Endothelial cell of umbilical vein (primary cell): ENCODE measurements at regions not wholly inside any gene's neighbourhood (a gene's known extent, or its start where the extent isn't known, plus 50 kb on each side); places are given as distances from the start of the nearest gene placed in this dataset.

Experiments used
- BruUV-seq: library from RNA; stranded (reverse); fragments of 400-500 nt; replicated peaks from 2 replicates; lab custom pipeline; 2021; lab: Mats Ljungman, UMichigan
- CTCF ChIA-PET: fragments of 300-600, 350-600 bp; sonication (Branson Sonifier 250); formaldehyde crosslinking; loops from one replicate; lab custom pipeline; 2021; ENCODE audit warnings: antibody characterized with exemption, inconsistent platforms; lab: Charles Lee
- POLR2A ChIA-PET: fragments of 300-600, 350-600 bp; sonication (Branson Sonifier 250); formaldehyde crosslinking; loops from one replicate; lab custom pipeline; 2021; ENCODE audit warnings: antibody characterized with exemption, inconsistent platforms; lab: Charles Lee
- DNase-seq: peaks from one replicate; pipeline ENCODE4 v3.0.0-alpha.2; 2011; ENCODE audit warnings: low read depth, low spot score
- FAIRE-seq: peaks from 2 replicates; lab custom pipeline; 2011; peaks lifted over from hg19 to GRCh38; lab: Jason Lieb, UNC
- H2AFZ ChIP-seq: 2 replicates; pipeline ENCODE4 v1.6.0; 2012; ENCODE audit warnings: low read depth, low read length, control low read depth, inconsistent platforms
- H3K27ac ChIP-seq: 2 replicates; pipeline ENCODE4 v1.5.1; 2011; ENCODE audit warnings: low read depth, mild to moderate bottlenecking, control low read depth, low read length, moderate library complexity; ENCODE audit not compliant: insufficient read depth
- H3K27me3 ChIP-seq, 2 experiments: 2 replicates each; pipeline versions ENCODE4 v1.6.0 to v1.6.1; 2011; ENCODE audit warnings: low read length in 2 of 2, mixed read lengths in 1 of 2; ENCODE audit not compliant: control insufficient read depth in 2 of 2, insufficient read depth in 2 of 2
- H3K36me3 ChIP-seq, 2 experiments: 2 replicates in 1 of 2; 3 replicates in 1 of 2; pipeline ENCODE4 v1.5.1; 2011; ENCODE audit warnings: low read length in 2 of 2, mild to moderate bottlenecking in 1 of 2, moderate library complexity in 1 of 2; ENCODE audit not compliant: control insufficient read depth in 2 of 2, insufficient read depth in 2 of 2; ENCODE audit errors: extremely low read depth in 1 of 2
- H3K4me1 ChIP-seq: 3 replicates; pipeline ENCODE4 v1.5.1; 2011; ENCODE audit warnings: mild to moderate bottlenecking, low read length; ENCODE audit not compliant: control insufficient read depth, insufficient read depth; ENCODE audit errors: extremely low read depth
- H3K4me2 ChIP-seq: 2 replicates; pipeline ENCODE4 v1.6.1; 2011; ENCODE audit warnings: low read length, control low read depth, mixed read lengths; ENCODE audit not compliant: insufficient read depth
- H3K4me3 ChIP-seq, 3 experiments: fragments of 200-600 bp in 1 of 3; sonication (generic), shearing (Covaris generic) in 1 of 3; replicated peaks in 1 of 3; 2 replicates each; pipeline ENCODE4 v1.5.1; 2011 to 2016; ENCODE audit warnings: control low read depth in 3 of 3, low read length in 3 of 3, mild to moderate bottlenecking in 2 of 3, inconsistent platforms in 1 of 3, low read depth in 1 of 3, moderate library complexity in 1 of 3; ENCODE audit not compliant: insufficient read depth in 1 of 3
- H3K79me2 ChIP-seq: 2 replicates; pipeline ENCODE4 v1.6.0; 2012; ENCODE audit warnings: low read length, inconsistent platforms; ENCODE audit not compliant: control insufficient read depth, insufficient read depth
- H3K9ac ChIP-seq: replicated peaks from 2 replicates; pipeline ENCODE3; 2011; ENCODE audit warnings: low read length, control low read depth; ENCODE audit not compliant: insufficient read depth; ENCODE audit errors: extremely low read depth
- H3K9me1 ChIP-seq: replicated peaks from 3 replicates; pipeline ENCODE4 v1.6.0; 2011; ENCODE audit warnings: mild to moderate bottlenecking, low read length; ENCODE audit not compliant: control insufficient read depth, insufficient read depth; ENCODE audit errors: extremely low read depth
- H3K9me3 ChIP-seq: replicated peaks from 2 replicates; pipeline ENCODE4 v1.5.1; 2012; ENCODE audit warnings: low read length, inconsistent platforms; ENCODE audit not compliant: control insufficient read depth, insufficient read depth
- H4K20me1 ChIP-seq: replicated peaks from 2 replicates; pipeline ENCODE3; 2011; ENCODE audit warnings: mild to moderate bottlenecking, low read length; ENCODE audit not compliant: control insufficient read depth, insufficient read depth; ENCODE audit errors: extremely low read depth
- EZH2 ChIP-seq: IDR thresholded peaks from 2 replicates; pipeline ENCODE4 v1.6.1; 2012; ENCODE audit warnings: borderline replicate concordance, low read depth, mild to moderate bottlenecking, moderate library complexity, low read length, inconsistent platforms; ENCODE audit not compliant: severe bottlenecking
- FOS ChIP-seq: IDR thresholded peaks from 2 replicates; pipeline ENCODE4 v1.6.1; 2011; ENCODE audit warnings: mild to moderate bottlenecking, low read length, moderate library complexity, borderline replicate concordance; ENCODE audit not compliant: insufficient read depth
- GATA2 ChIP-seq: IDR thresholded peaks from 2 replicates; pipeline ENCODE4 v1.7.0; 2011; ENCODE audit warnings: low read depth, mild to moderate bottlenecking, moderate library complexity, mixed read lengths, low read length; ENCODE audit not compliant: insufficient read length, insufficient read depth
- JUN ChIP-seq: IDR thresholded peaks from 2 replicates; pipeline ENCODE4 v1.6.1; 2011; ENCODE audit warnings: borderline replicate concordance, low read depth; ENCODE audit not compliant: insufficient read length, insufficient read depth
- MAX ChIP-seq: IDR thresholded peaks from 2 replicates; pipeline ENCODE4 v1.6.1; 2011; ENCODE audit not compliant: insufficient read depth, insufficient read length
- MYC ChIP-seq: IDR thresholded peaks from one replicate; pipeline ENCODE4 v1.6.1; 2011; ENCODE audit warnings: mild to moderate bottlenecking, low read depth, low read length
- POLR2A ChIP-seq: IDR thresholded peaks from 2 replicates; pipeline ENCODE4 v1.6.1; 2012; ENCODE audit warnings: low read depth, mild to moderate bottlenecking, control low read depth, low read length
- POLR2AphosphoS5 ChIP-seq: IDR thresholded peaks from 2 replicates; pipeline ENCODE4 v1.6.1; 2012; ENCODE audit warnings: low read depth, mild to moderate bottlenecking, control low read depth, low read length, moderate library complexity; ENCODE audit not compliant: insufficient read depth
- dilution Hi-C: fragments of 300-500 bp; cut with MboI; formaldehyde crosslinking; loops from one replicate; pipeline ENCODE4 v1.15.0; 2019; ENCODE audit warnings: low sequenced_read_pairs; ENCODE audit not compliant: extremely low pct_ligation_motif_present
- intact Hi-C: fragments of 100-400 bp; cut with micrococcal nuclease; formaldehyde crosslinking; loops from one replicate; pipeline ENCODE4 v1.10.0; 2022
- TF ChIP-seq, protein P1 (sequence below), 2 donors: IDR thresholded peaks; 1 replicate in 1 of 2; 2 replicates in 1 of 2; pipeline ENCODE4 v1.5.1; 2011; ENCODE audit warnings: low read length in 2 of 2, mild to moderate bottlenecking in 2 of 2, moderate library complexity in 2 of 2, control low read depth in 1 of 2, inconsistent platforms in 1 of 2, low read depth in 1 of 2; ENCODE audit not compliant: insufficient read depth in 1 of 2; ENCODE audit errors: extremely low read depth in 1 of 2

- no peaks in the 10 kb centered on the region for H3K36me3 ChIP-seq
- H3K9ac ChIP-seq = no peak overlapping the region
- dilution Hi-C loops = no loop called here
- H2AFZ ChIP-seq = no peak overlapping the region
- no peaks in the 10 kb centered on the region for H3K79me2 ChIP-seq
- no peaks in the 10 kb centered on the region for H3K9me1 ChIP-seq
- POLR2A ChIA-PET = no interaction called here
- TF ChIP-seq GATA2 = no peak
- TF ChIP-seq EZH2 = no peak
- TF ChIP-seq MYC = no peak
- no peak for TF ChIP-seq POLR2A
- TF ChIP-seq JUN = no peak
- no peak for TF ChIP-seq FOS
- TF ChIP-seq, protein P1, sequence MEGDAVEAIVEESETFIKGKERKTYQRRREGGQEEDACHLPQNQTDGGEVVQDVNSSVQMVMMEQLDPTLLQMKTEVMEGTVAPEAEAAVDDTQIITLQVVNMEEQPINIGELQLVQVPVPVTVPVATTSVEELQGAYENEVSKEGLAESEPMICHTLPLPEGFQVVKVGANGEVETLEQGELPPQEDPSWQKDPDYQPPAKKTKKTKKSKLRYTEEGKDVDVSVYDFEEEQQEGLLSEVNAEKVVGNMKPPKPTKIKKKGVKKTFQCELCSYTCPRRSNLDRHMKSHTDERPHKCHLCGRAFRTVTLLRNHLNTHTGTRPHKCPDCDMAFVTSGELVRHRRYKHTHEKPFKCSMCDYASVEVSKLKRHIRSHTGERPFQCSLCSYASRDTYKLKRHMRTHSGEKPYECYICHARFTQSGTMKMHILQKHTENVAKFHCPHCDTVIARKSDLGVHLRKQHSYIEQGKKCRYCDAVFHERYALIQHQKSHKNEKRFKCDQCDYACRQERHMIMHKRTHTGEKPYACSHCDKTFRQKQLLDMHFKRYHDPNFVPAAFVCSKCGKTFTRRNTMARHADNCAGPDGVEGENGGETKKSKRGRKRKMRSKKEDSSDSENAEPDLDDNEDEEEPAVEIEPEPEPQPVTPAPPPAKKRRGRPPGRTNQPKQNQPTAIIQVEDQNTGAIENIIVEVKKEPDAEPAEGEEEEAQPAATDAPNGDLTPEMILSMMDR (IDR thresholded peaks at IDR 0.05; ENCODE audit: extremely low read depth in 1 of 2, insufficient read depth in 1 of 2, low read depth in 1 of 2, low read length in 2 of 2) = no peak
- no peak for TF ChIP-seq POLR2AphosphoS5
- TF ChIP-seq MAX = no peak
- peaks cover 3% of the 10 kb centered on the region for H3K9me3 ChIP-seq
- no peaks in the 10 kb centered on the region for H3K27me3 ChIP-seq
- no peaks in the 10 kb centered on the region for H4K20me1 ChIP-seq
- H3K4me3 ChIP-seq = no peak overlapping the region
- intact Hi-C loops = no loop called here
- H3K4me1 ChIP-seq = no peaks in the 10 kb centered on the region
- no peak for DNase-seq
- CTCF ChIA-PET = no interaction called here
- FAIRE-seq = no peak
- H3K4me2 ChIP-seq = no peak overlapping the region
- H3K27ac ChIP-seq = no peak overlapping the region
- no TSS peak for BruUV-seq
Measured at GRCh38 chr1:233728721-233729120, 114.8 kb downstream of the KCNK1 start.
